ENCODE measurements at regions not wholly inside any gene's neighbourhood (a gene's known extent, or its start where the extent isn't known, plus 50 kb on each side); places are given as distances from the start of the nearest gene placed in this dataset.

DNA sequence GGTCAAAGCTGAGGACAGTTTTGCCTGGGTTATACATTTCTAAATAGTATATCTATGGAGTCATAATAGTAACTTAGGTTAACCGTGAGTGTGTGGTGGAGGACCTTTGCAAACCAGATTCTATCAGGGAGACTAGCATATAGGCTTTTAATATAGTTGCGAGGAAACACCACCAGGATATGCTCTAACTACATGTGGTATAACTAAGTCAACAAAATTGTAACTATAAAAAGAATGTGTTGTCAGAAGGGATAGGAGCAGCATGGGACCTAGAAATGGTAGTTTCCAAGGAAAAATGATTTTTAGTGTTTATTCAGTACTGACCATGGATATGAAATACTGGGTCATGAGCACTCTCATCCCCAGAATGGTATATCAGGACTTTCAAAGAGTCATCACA lies 338.1 kb downstream of the TGFB2 start:
- no peaks in the 10 kb centered on the region for H3K79me2 ChIP-seq (ENCODE audit: control insufficient read depth, insufficient read depth, low read length)
- H2AFZ ChIP-seq (ENCODE audit: control insufficient read depth, low read depth, low read length), result no peak overlapping the region
- ChIA-PET SMC1A (ENCODE audit: uncharacterized antibody, unreplicated experiment) (no interaction called here), POLR2A (no interaction called here), RAD21 (ENCODE audit: unreplicated experiment) (no interaction called here), CTCF (no interaction called here)
- no peaks in the 10 kb centered on the region for H3K4me1 ChIP-seq (ENCODE audit: control insufficient read depth, insufficient read depth, low read length)
- no peaks in the 10 kb centered on the region for H3K27me3 ChIP-seq (replicated peaks in 1 of 2; ENCODE audit: control insufficient read depth in 2 of 2, insufficient read depth in 2 of 2, low read length in 1 of 2)
- no peak overlapping the region for H3K9ac ChIP-seq (ENCODE audit: control insufficient read depth, insufficient read depth, low read length)
- no peak for DNase-seq (ENCODE audit: low read depth, low spot score)
- TF ChIP-seq PAX5 (IDR thresholded peaks at IDR 0.05; ENCODE audit: borderline replicate concordance, low read depth, low read length), result no peak
- no peak for TF ChIP-seq NRF1 (conservative IDR thresholded peaks at IDR 0.05; ENCODE audit: low read depth, low read length)
- TF ChIP-seq LARP7 (IDR thresholded peaks at IDR 0.05), result no peak
- TF ChIP-seq, protein P1, sequence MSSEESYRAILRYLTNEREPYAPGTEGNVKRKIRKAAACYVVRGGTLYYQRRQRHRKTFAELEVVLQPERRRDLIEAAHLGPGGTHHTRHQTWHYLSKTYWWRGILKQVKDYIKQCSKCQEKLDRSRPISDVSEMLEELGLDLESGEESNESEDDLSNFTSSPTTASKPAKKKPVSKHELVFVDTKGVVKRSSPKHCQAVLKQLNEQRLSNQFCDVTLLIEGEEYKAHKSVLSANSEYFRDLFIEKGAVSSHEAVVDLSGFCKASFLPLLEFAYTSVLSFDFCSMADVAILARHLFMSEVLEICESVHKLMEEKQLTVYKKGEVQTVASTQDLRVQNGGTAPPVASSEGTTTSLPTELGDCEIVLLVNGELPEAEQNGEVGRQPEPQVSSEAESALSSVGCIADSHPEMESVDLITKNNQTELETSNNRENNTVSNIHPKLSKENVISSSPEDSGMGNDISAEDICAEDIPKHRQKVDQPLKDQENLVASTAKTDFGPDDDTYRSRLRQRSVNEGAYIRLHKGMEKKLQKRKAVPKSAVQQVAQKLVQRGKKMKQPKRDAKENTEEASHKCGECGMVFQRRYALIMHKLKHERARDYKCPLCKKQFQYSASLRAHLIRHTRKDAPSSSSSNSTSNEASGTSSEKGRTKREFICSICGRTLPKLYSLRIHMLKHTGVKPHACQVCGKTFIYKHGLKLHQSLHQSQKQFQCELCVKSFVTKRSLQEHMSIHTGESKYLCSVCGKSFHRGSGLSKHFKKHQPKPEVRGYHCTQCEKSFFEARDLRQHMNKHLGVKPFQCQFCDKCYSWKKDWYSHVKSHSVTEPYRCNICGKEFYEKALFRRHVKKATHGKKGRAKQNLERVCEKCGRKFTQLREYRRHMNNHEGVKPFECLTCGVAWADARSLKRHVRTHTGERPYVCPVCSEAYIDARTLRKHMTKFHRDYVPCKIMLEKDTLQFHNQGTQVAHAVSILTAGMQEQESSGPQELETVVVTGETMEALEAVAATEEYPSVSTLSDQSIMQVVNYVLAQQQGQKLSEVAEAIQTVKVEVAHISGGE (CRISPR knock-in tag; IDR thresholded peaks at IDR 0.05), result no peak
- TF ChIP-seq SMARCA5 (IDR thresholded peaks at IDR 0.05), result no peak
- TF ChIP-seq CEBPB (IDR thresholded peaks at IDR 0.05; ENCODE audit: borderline replicate concordance in 1 of 2, low read depth in 2 of 2, low read length in 2 of 2), result no peak
- TF ChIP-seq MYC (IDR thresholded peaks at IDR 0.05; ENCODE audit: insufficient read depth, insufficient read length, insufficient replicate concordance, low read length, severe bottlenecking), result no peak
- no peak for TF ChIP-seq YBX1 (IDR thresholded peaks at IDR 0.05)
- TF ChIP-seq MYB (IDR thresholded peaks at IDR 0.05; ENCODE audit: borderline replicate concordance, low read depth, low read length), result no peak
- TF ChIP-seq MXI1 (IDR thresholded peaks at IDR 0.05; ENCODE audit: low read depth, low read length), result no peak
- no peak for TF ChIP-seq CHD1 (IDR thresholded peaks at IDR 0.05; ENCODE audit: low read depth, low read length)
- TF ChIP-seq NR2C1 (IDR thresholded peaks at IDR 0.05), result no peak
- no peak for TF ChIP-seq SREBF1 (IDR thresholded peaks at IDR 0.05; ENCODE audit: low read length)
- TF ChIP-seq, protein P2, sequence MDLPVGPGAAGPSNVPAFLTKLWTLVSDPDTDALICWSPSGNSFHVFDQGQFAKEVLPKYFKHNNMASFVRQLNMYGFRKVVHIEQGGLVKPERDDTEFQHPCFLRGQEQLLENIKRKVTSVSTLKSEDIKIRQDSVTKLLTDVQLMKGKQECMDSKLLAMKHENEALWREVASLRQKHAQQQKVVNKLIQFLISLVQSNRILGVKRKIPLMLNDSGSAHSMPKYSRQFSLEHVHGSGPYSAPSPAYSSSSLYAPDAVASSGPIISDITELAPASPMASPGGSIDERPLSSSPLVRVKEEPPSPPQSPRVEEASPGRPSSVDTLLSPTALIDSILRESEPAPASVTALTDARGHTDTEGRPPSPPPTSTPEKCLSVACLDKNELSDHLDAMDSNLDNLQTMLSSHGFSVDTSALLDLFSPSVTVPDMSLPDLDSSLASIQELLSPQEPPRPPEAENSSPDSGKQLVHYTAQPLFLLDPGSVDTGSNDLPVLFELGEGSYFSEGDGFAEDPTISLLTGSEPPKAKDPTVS (IDR thresholded peaks at IDR 0.05; ENCODE audit: low read depth, low read length), result no peak
- TF ChIP-seq ZNF217 (IDR thresholded peaks at IDR 0.05), result no peak
- TF ChIP-seq POLR2A (IDR thresholded peaks at IDR 0.05; ENCODE audit: low read depth, low read length), result no peak
- no peak for TF ChIP-seq KLF5 (IDR thresholded peaks at IDR 0.05; ENCODE audit: partially characterized antibody)
- BruUV-seq (replicated peaks), result no TSS peak
- no peaks in the 10 kb centered on the region for H3K36me3 ChIP-seq (ENCODE audit: control insufficient read depth in 2 of 2, insufficient read depth in 2 of 2, low read length in 1 of 2)
- H3K4me3 ChIP-seq, result no peak overlapping the region
- no peak for ATAC-seq
- in situ Hi-C loops (cut with MboI), result no loop called here
- no peak overlapping the region for H3K4me2 ChIP-seq (ENCODE audit: control insufficient read depth, insufficient read depth)
- no peaks in the 10 kb centered on the region for H3K9me3 ChIP-seq (replicated peaks; ENCODE audit: control insufficient read depth, insufficient read depth, low read length)
- intact Hi-C loops (cut with micrococcal nuclease; ENCODE audit: unreplicated experiment), result loop anchor here (10.0 kb wide), 1 partner anchor 702 kb away; no protein-coding TSS in a partner anchor
- FAIRE-seq, result no peak
- WGBS (ENCODE audit: insufficient coverage, insufficient replicate concordance, low lambda C conversion rate, missing lambda C conversion rate), result 33% methylated on average over 2 of the region's 2 CpGs
- H3K27ac ChIP-seq (ENCODE audit: control insufficient read depth, insufficient read depth), result no peak overlapping the region
- H4K20me1 ChIP-seq (ENCODE audit: control insufficient read depth, insufficient read depth), result no peaks in the 10 kb centered on the region

Measured in GM12878 (cell line).